Chondrocyte (in vitro differentiated cells): ENCODE measurements at regions not wholly inside any gene's neighbourhood (a gene's known extent, or its start where the extent isn't known, plus 50 kb on each side); places are given as distances from the start of the nearest gene placed in this dataset.
"Not testable (repeated sequence)": the region's sequence is repeated elsewhere in the genome, so short reads cannot be mapped to it uniquely, and the experiment has no call there.

Experiments used
- DNase-seq: peaks from one replicate; pipeline ENCODE4 v3.0.0; 2021; ENCODE audit warnings: mixed read lengths, low spot score
- H3K27ac Mint-ChIP-seq: one replicate; pipeline ENCODE4 v1.8.0; 2021; ENCODE audit warnings: mild to moderate bottlenecking, moderate library complexity, mixed read lengths; ENCODE audit not compliant: unreplicated experiment
- H3K27me3 Mint-ChIP-seq: 2 replicates; pipeline ENCODE4 v1.8.0; 2021; ENCODE audit warnings: low read depth, mixed read lengths
- H3K36me3 Mint-ChIP-seq: 2 replicates; pipeline ENCODE4 v1.8.0; 2021; ENCODE audit warnings: low read depth, mixed read lengths
- H3K4me1 Mint-ChIP-seq: 2 replicates; pipeline ENCODE4 v1.8.0; 2021; ENCODE audit warnings: low read depth, mild to moderate bottlenecking, mixed read lengths
- H3K4me3 Mint-ChIP-seq: one replicate; pipeline ENCODE4 v1.8.0; 2021; ENCODE audit warnings: mild to moderate bottlenecking, moderate library complexity, mixed read lengths; ENCODE audit not compliant: unreplicated experiment
- H3K9me3 Mint-ChIP-seq: 2 replicates; pipeline ENCODE4 v1.8.0; 2021; ENCODE audit warnings: low read depth, mixed read lengths
- CTCF ChIP-seq: fragments of 200-600 bp; sonication (generic); IDR thresholded peaks from 2 replicates; pipeline ENCODE4 v1.5.0; 2021; ENCODE audit warnings: antibody characterized with exemption, mild to moderate bottlenecking, moderate library complexity

- Mint-ChIP-seq H3K9me3 (peaks cover 29% of the 10 kb centered on the region), H3K27ac (no peak overlapping the region), H3K4me3 (no peak overlapping the region), H3K27me3 (no peaks in the 10 kb centered on the region), H3K36me3 (peaks cover 4% of the 10 kb centered on the region), H3K4me1 (no peaks in the 10 kb centered on the region)
- DNase-seq, result no peak
- TF ChIP-seq CTCF, result no peak
These were observed 453.2 kb upstream of the NUDT12 start for GRCh38 chr5:104015765-104016164.

GRCh38 chr5:104002783-104003182, 440.2 kb upstream of the NUDT12 start:
- not testable (repeated sequence) for DNase-seq

GRCh38 chr5:104001136-104001535, 438.5 kb upstream of the NUDT12 start:
- no peak for TF ChIP-seq CTCF
- peaks cover 1% of the 10 kb centered on the region for H3K27me3 Mint-ChIP-seq
- peaks cover 3% of the 10 kb centered on the region for H3K9me3 Mint-ChIP-seq
- no peak overlapping the region for H3K4me3 Mint-ChIP-seq
- H3K4me1 Mint-ChIP-seq, result no peaks in the 10 kb centered on the region
- no peaks in the 10 kb centered on the region for H3K36me3 Mint-ChIP-seq
- DNase-seq, result no peak
- H3K27ac Mint-ChIP-seq, result no peak overlapping the region

More at GRCh38 chr5:104002783-104003182, 440.2 kb upstream of the NUDT12 start:
- not testable (repeated sequence) for H3K9me3 Mint-ChIP-seq, H3K4me1 Mint-ChIP-seq, H3K27ac Mint-ChIP-seq, H3K36me3 Mint-ChIP-seq, H3K4me3 Mint-ChIP-seq, H3K27me3 Mint-ChIP-seq

GRCh38 chr5:103993031-103993430, 430.4 kb upstream of the NUDT12 start:
- H3K4me3 Mint-ChIP-seq, result no peak overlapping the region
- DNase-seq, result no peak
- no peaks in the 10 kb centered on the region for H3K27me3 Mint-ChIP-seq
- no peaks in the 10 kb centered on the region for H3K4me1 Mint-ChIP-seq
- H3K9me3 Mint-ChIP-seq, result peaks cover 14% of the 10 kb centered on the region
- no peak overlapping the region for H3K27ac Mint-ChIP-seq
- TF ChIP-seq CTCF, result no peak
- H3K36me3 Mint-ChIP-seq, result no peaks in the 10 kb centered on the region

GRCh38 chr5:103990064-103990463, 427.5 kb upstream of the NUDT12 start:
- Mint-ChIP-seq H3K36me3 (no peaks in the 10 kb centered on the region), H3K9me3 (peaks cover 11% of the 10 kb centered on the region), H3K4me1 (no peaks in the 10 kb centered on the region), H3K4me3 (no peak overlapping the region), H3K27ac (no peak overlapping the region), H3K27me3 (no peaks in the 10 kb centered on the region)
- no peak for DNase-seq
- no peak for TF ChIP-seq CTCF

- H3K36me3 Mint-ChIP-seq, result no peaks in the 10 kb centered on the region
- peaks cover 3% of the 10 kb centered on the region for H3K9me3 Mint-ChIP-seq
- no peaks in the 10 kb centered on the region for H3K4me1 Mint-ChIP-seq
- no peaks in the 10 kb centered on the region for H3K27me3 Mint-ChIP-seq
- TF ChIP-seq CTCF, result no peak
- no peak for DNase-seq
- H3K27ac Mint-ChIP-seq, result no peak overlapping the region
- H3K4me3 Mint-ChIP-seq, result no peak overlapping the region
These were observed 419.0 kb upstream of the NUDT12 start for GRCh38 chr5:103981592-103981991.
